Breast epithelium (tissue), 4 donors: ENCODE measurements at regions not wholly inside any gene's neighbourhood (a gene's known extent, or its start where the extent isn't known, plus 50 kb on each side); places are given as distances from the start of the nearest gene placed in this dataset.

ENCODE experiments used
- DNase-seq, 2 donors: peaks; one replicate each; pipeline ENCODE4 v3.0.0-alpha.2; 2019; ENCODE audit warnings: low spot score in 2 of 2
- H3K27ac ChIP-seq, 2 donors: fragments of 200-600 bp; sonication (generic) in 1 of 2; one replicate each; pipeline ENCODE4 v1.5.1; 2016 to 2019; ENCODE audit warnings: mild to moderate bottlenecking in 1 of 2
- H3K27me3 ChIP-seq, 2 donors: fragments of 200-600 bp; sonication (generic) in 1 of 2; one replicate each; pipeline versions ENCODE4 v1.5.1 to v1.6.0; 2017 to 2019; ENCODE audit warnings: control low read depth in 1 of 2, mild to moderate bottlenecking in 1 of 2
- H3K36me3 ChIP-seq: fragments of 200-600 bp; one replicate; pipeline ENCODE4 v1.5.1; 2019
- H3K4me1 ChIP-seq, 2 donors: fragments of 200-600 bp; sonication (generic); one replicate each; pipeline ENCODE4 v1.5.1; 2016 to 2019; ENCODE audit warnings: control low read depth in 1 of 2
- H3K4me3 ChIP-seq, 3 donors: fragments of 200-600 bp; sonication (generic); 1 replicate in 2 of 3; 2 replicates in 1 of 3; pipeline ENCODE4 v1.5.1; 2016 to 2019; ENCODE audit warnings: mild to moderate bottlenecking in 3 of 3, moderate library complexity in 2 of 3
- H3K9me3 ChIP-seq, 2 donors: fragments of 200-600 bp; sonication (generic) in 1 of 2; one replicate each; pipeline ENCODE4 v1.5.1; 2016 to 2019; ENCODE audit warnings: control low read depth in 1 of 2
- CTCF ChIP-seq, 3 donors: fragments of 450-650 bp; IDR thresholded peaks; one replicate each; pipeline ENCODE4 v1.5.1; 2016 to 2017; ENCODE audit warnings: antibody characterized with exemption in 3 of 3, mild to moderate bottlenecking in 3 of 3, moderate library complexity in 3 of 3
- POLR2A ChIP-seq: fragments of 450-650 bp; IDR thresholded peaks from one replicate; pipeline ENCODE4 v1.6.1; 2016; ENCODE audit warnings: antibody characterized with exemption, mild to moderate bottlenecking, moderate library complexity
- POLR2AphosphoS5 ChIP-seq, 3 donors: sonication (generic); formaldehyde crosslinking; IDR thresholded peaks; one replicate each; pipeline ENCODE4 v1.6.1; 2017; ENCODE audit warnings: antibody characterized with exemption in 3 of 3
- intact Hi-C: fragments of 100-400 bp; cut with DNase I; formaldehyde crosslinking; loops from one replicate; pipeline ENCODE4 v1.15.1; 2023; ENCODE audit warnings: low total_unique reads

- Histone ChIP-seq H3K27me3 (no peaks in the 10 kb centered on the region), H3K4me1 (no peaks in the 10 kb centered on the region), H3K4me3 (no peak overlapping the region), H3K9me3 (no peaks in the 10 kb centered on the region), H3K27ac (no peak overlapping the region), H3K36me3 (no peaks in the 10 kb centered on the region)
- DNase-seq = no peak
- intact Hi-C loops = no loop called here
- TF ChIP-seq CTCF (IDR thresholded peaks at IDR 0.05) = no peak
- no peak for TF ChIP-seq POLR2A
- TF ChIP-seq POLR2AphosphoS5 (IDR thresholded peaks at IDR 0.05) = no peak
These were observed 121.6 kb upstream of the HNRNPA3 start for GRCh38 chr2:177090967-177091366.

- H3K4me1 ChIP-seq = no peaks in the 10 kb centered on the region
- no peaks in the 10 kb centered on the region for H3K27me3 ChIP-seq
- H3K4me3 ChIP-seq = no peak overlapping the region
- DNase-seq = no peak
- H3K36me3 ChIP-seq = no peaks in the 10 kb centered on the region
- H3K9me3 ChIP-seq = no peaks in the 10 kb centered on the region
- TF ChIP-seq POLR2A (no peak), POLR2AphosphoS5 (IDR thresholded peaks at IDR 0.05) (no peak), CTCF (IDR thresholded peaks at IDR 0.05) (no peak)
- intact Hi-C loops = no loop called here
- no peak overlapping the region for H3K27ac ChIP-seq
These were observed 119.2 kb upstream of the HNRNPA3 start for GRCh38 chr2:177093371-177093770.

- DNase-seq = no peak
- TF ChIP-seq POLR2AphosphoS5 (IDR thresholded peaks at IDR 0.05) (no peak), CTCF (IDR thresholded peaks at IDR 0.05) (no peak), POLR2A (no peak)
- Histone ChIP-seq H3K4me3 (no peak overlapping the region), H3K27me3 (no peaks in the 10 kb centered on the region), H3K4me1 (no peaks in the 10 kb centered on the region), H3K9me3 (no peaks in the 10 kb centered on the region), H3K27ac (no peak overlapping the region), H3K36me3 (no peaks in the 10 kb centered on the region)
- intact Hi-C loops = no loop called here
These were observed 114.5 kb upstream of the HNRNPA3 start for GRCh38 chr2:177098001-177098613.

GRCh38 chr2:177101930-177102329 is 110.7 kb upstream of the HNRNPA3 start:
- intact Hi-C loops = no loop called here
- DNase-seq = no peak
- no peak overlapping the region for H3K4me3 ChIP-seq
- H3K27me3 ChIP-seq = no peaks in the 10 kb centered on the region
- no peaks in the 10 kb centered on the region for H3K9me3 ChIP-seq
- no peak overlapping the region for H3K27ac ChIP-seq
- no peak for TF ChIP-seq POLR2AphosphoS5 (IDR thresholded peaks at IDR 0.05)
- TF ChIP-seq CTCF (IDR thresholded peaks at IDR 0.05) = no peak
- no peak for TF ChIP-seq POLR2A
- no peaks in the 10 kb centered on the region for H3K4me1 ChIP-seq
- H3K36me3 ChIP-seq = no peaks in the 10 kb centered on the region

GRCh38 chr2:177106212-177106611 is 106.4 kb upstream of the HNRNPA3 start:
- DNase-seq = no peak
- TF ChIP-seq POLR2A (no peak), POLR2AphosphoS5 (IDR thresholded peaks at IDR 0.05) (no peak), CTCF (IDR thresholded peaks at IDR 0.05) (no peak)
- intact Hi-C loops = no loop called here
- Histone ChIP-seq H3K4me1 (no peaks in the 10 kb centered on the region), H3K27me3 (no peaks in the 10 kb centered on the region), H3K36me3 (no peaks in the 10 kb centered on the region), H3K9me3 (no peaks in the 10 kb centered on the region), H3K4me3 (no peak overlapping the region), H3K27ac (no peak overlapping the region)
